H9 (cell line): ENCODE measurements at regions not wholly inside any gene's neighbourhood (a gene's known extent, or its start where the extent isn't known, plus 50 kb on each side); places are given as distances from the start of the nearest gene placed in this dataset.
"Not testable (repeated sequence)": the region's sequence is repeated elsewhere in the genome, so short reads cannot be mapped to it uniquely, and the experiment has no call there.

Experiments used
- DNase-seq: peaks from one replicate; pipeline ENCODE4 v3.0.0-alpha.2; 2017
- H2AFZ ChIP-seq: one replicate; pipeline ENCODE4 v1.6.1; 2013; ENCODE audit warnings: mild to moderate bottlenecking, low read length, control low read depth, moderate library complexity
- H2AK5ac ChIP-seq: 2 replicates; pipeline ENCODE4 v1.6.1; 2013; ENCODE audit warnings: low read length, control low read depth, mixed read lengths; ENCODE audit not compliant: insufficient read length
- H2BK120ac ChIP-seq: one replicate; pipeline ENCODE4 v1.6.1; 2013; ENCODE audit warnings: low read depth, mild to moderate bottlenecking, low read length, control low read depth, inconsistent platforms; ENCODE audit not compliant: poor library complexity, severe bottlenecking
- H2BK12ac ChIP-seq: 2 replicates; pipeline ENCODE4 v1.6.1; 2013; ENCODE audit warnings: low read length, control low read depth, mixed read lengths, low read depth; ENCODE audit not compliant: insufficient read length
- H2BK15ac ChIP-seq: 2 replicates; pipeline ENCODE4 v1.6.1; 2013; ENCODE audit warnings: low read depth, low read length, control low read depth
- H2BK20ac ChIP-seq: one replicate; pipeline ENCODE4 v1.6.1; 2013; ENCODE audit warnings: low read depth, mild to moderate bottlenecking, low read length, control low read depth, inconsistent platforms; ENCODE audit not compliant: poor library complexity, severe bottlenecking
- H2BK5ac ChIP-seq: 2 replicates; pipeline ENCODE4 v1.6.1; 2013; ENCODE audit warnings: low read length, control low read depth, mixed read lengths; ENCODE audit not compliant: insufficient read length
- H3K14ac ChIP-seq: 2 replicates; pipeline ENCODE4 v1.6.1; 2013; ENCODE audit warnings: low read length, control low read depth; ENCODE audit not compliant: insufficient read depth
- H3K18ac ChIP-seq: 2 replicates; pipeline ENCODE4 v1.6.1; 2013; ENCODE audit warnings: low read depth, mild to moderate bottlenecking, mixed read lengths, low read length, control low read depth; ENCODE audit not compliant: insufficient read length
- H3K23ac ChIP-seq: 2 replicates; pipeline ENCODE4 v1.6.1; 2013; ENCODE audit warnings: low read length, control low read depth, mixed read lengths, low read depth; ENCODE audit not compliant: insufficient read length
- H3K23me2 ChIP-seq: 2 replicates; pipeline ENCODE4 v1.6.1; 2013; ENCODE audit warnings: low read depth, mild to moderate bottlenecking, mixed read lengths, low read length, control low read depth; ENCODE audit not compliant: insufficient read length, poor library complexity, severe bottlenecking
- H3K27ac ChIP-seq: 2 replicates; pipeline ENCODE4 v1.5.1; 2013; ENCODE audit warnings: low read length, control low read depth, mixed read lengths, low read depth; ENCODE audit not compliant: insufficient read length
- H3K27me3 ChIP-seq: 2 replicates; pipeline ENCODE4 v1.6.1; 2013; ENCODE audit warnings: low read length, control low read depth, inconsistent platforms; ENCODE audit not compliant: insufficient read depth
- H3K4ac ChIP-seq: 2 replicates; pipeline ENCODE4 v1.6.1; 2013; ENCODE audit warnings: low read depth, mild to moderate bottlenecking, control low read depth, inconsistent platforms, low read length, moderate library complexity
- H3K4me1 ChIP-seq: 2 replicates; pipeline ENCODE4 v1.6.1; 2013; ENCODE audit warnings: low read length, control low read depth, inconsistent platforms; ENCODE audit not compliant: insufficient read depth
- H3K4me2 ChIP-seq: 2 replicates; pipeline ENCODE4 v1.6.1; 2013; ENCODE audit warnings: low read length, control low read depth, mixed read lengths; ENCODE audit not compliant: insufficient read length, insufficient read depth
- H3K56ac ChIP-seq: 2 replicates; pipeline ENCODE4 v1.6.1; 2013; ENCODE audit warnings: low read depth, mild to moderate bottlenecking, mixed read lengths, low read length, control low read depth; ENCODE audit not compliant: insufficient read length
- H3K79me1 ChIP-seq: 2 replicates; pipeline ENCODE4 v1.6.1; 2013; ENCODE audit warnings: low read depth, mild to moderate bottlenecking, moderate library complexity, low read length, control low read depth, inconsistent platforms; ENCODE audit not compliant: insufficient read depth, poor library complexity, severe bottlenecking
- H3K79me2 ChIP-seq: 2 replicates; pipeline ENCODE4 v1.6.1; 2013; ENCODE audit warnings: low read length, control low read depth, inconsistent platforms; ENCODE audit not compliant: insufficient read depth
- H3K9ac ChIP-seq: 2 replicates; pipeline ENCODE4 v1.6.1; 2013; ENCODE audit warnings: low read length, control low read depth, mixed read lengths; ENCODE audit not compliant: insufficient read length; ENCODE audit errors: extremely low read depth
- H3K9me3 ChIP-seq: one replicate; pipeline ENCODE4 v1.6.1; 2013; ENCODE audit warnings: low read depth, low read length, inconsistent platforms; ENCODE audit not compliant: control insufficient read depth
- H3T11ph ChIP-seq: one replicate; pipeline ENCODE4 v1.6.1; 2013; ENCODE audit warnings: mild to moderate bottlenecking, low read length, control low read depth, inconsistent platforms
- H4K20me1 ChIP-seq: one replicate; pipeline ENCODE4 v1.6.1; 2013; ENCODE audit not compliant: control insufficient read depth, insufficient read length, insufficient read depth
- H4K5ac ChIP-seq: 2 replicates; pipeline ENCODE4 v1.6.1; 2013; ENCODE audit warnings: low read depth, mild to moderate bottlenecking, mixed read lengths, low read length, control low read depth; ENCODE audit not compliant: insufficient read length
- H4K8ac ChIP-seq: replicated peaks from 2 replicates; pipeline ENCODE4 v1.6.1; 2013; ENCODE audit warnings: low read length, control low read depth, mixed read lengths, low read depth; ENCODE audit not compliant: insufficient read length
- H4K91ac ChIP-seq: 2 replicates; pipeline ENCODE4 v1.6.1; 2013; ENCODE audit warnings: low read depth, mild to moderate bottlenecking, moderate library complexity, mixed read lengths, low read length, control low read depth; ENCODE audit not compliant: insufficient read length
- H3K27ac Mint-ChIP-seq, 3 experiments: 2 replicates in 2 of 3; 3 replicates in 1 of 3; pipeline ENCODE4 v1.8.0; 2020 to 2021; ENCODE audit warnings: mixed read lengths in 3 of 3, mild to moderate bottlenecking in 1 of 3, moderate library complexity in 1 of 3
- H3K27me3 Mint-ChIP-seq: 2 replicates; pipeline ENCODE4 v1.8.0; 2021; ENCODE audit warnings: low read depth, mild to moderate bottlenecking, moderate library complexity, mixed read lengths
- H3K36me3 Mint-ChIP-seq, 3 experiments: 2 replicates in 2 of 3; 3 replicates in 1 of 3; pipeline ENCODE4 v1.8.0; 2020 to 2021; ENCODE audit warnings: low read depth in 3 of 3, mixed read lengths in 3 of 3; ENCODE audit not compliant: insufficient read depth in 1 of 3
- H3K4me1 Mint-ChIP-seq, 2 experiments: 2 replicates each; pipeline ENCODE4 v1.8.0; 2020; ENCODE audit warnings: mixed read lengths in 2 of 2
- H3K4me3 Mint-ChIP-seq, 2 experiments: 2 replicates in 1 of 2; 3 replicates in 1 of 2; pipeline ENCODE4 v1.8.0; 2020 to 2021; ENCODE audit warnings: mild to moderate bottlenecking in 2 of 2, mixed read lengths in 2 of 2, moderate library complexity in 1 of 2
- H3K9me3 Mint-ChIP-seq, 2 experiments: 2 replicates in 1 of 2; 3 replicates in 1 of 2; pipeline ENCODE4 v1.8.0; 2020; ENCODE audit warnings: mild to moderate bottlenecking in 2 of 2, mixed read lengths in 2 of 2, moderate library complexity in 1 of 2
- WGBS: extraction: QIAGEN DNeasy Blood & Tissue Kit; methylation state at CpG from one replicate; pipeline ENCODE4 v1.1.7; 2013; ENCODE audit warnings: missing lambda C conversion rate, low lambda C conversion rate, mixed read lengths; ENCODE audit not compliant: insufficient read length; ENCODE audit errors: extremely low coverage; 5-methylcytosine and 5-hydroxymethylcytosine counted together

DNA sequence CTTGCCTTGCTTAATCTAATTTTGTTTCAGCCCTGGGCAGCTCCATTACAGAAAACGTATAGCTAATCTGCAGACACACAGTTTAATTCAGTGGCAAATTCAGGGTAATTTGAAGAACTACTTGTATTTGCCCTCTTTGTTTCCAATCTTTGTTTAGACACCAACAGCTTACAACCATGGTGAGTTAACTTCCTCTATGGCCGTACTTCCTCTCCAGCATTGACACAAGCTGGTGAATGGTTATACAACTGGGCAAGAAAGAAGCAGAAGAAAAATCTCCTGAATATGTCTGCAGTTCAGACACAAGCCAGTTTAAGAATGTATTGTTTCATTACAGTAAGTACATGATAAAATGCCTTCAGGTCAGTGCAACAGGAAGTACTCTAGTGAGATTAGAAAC, 51.9 kb upstream of the CSNK1E start:
- H3K14ac ChIP-seq, H3K4me1 Mint-ChIP-seq, H2BK15ac ChIP-seq, H3K79me2 ChIP-seq, H2BK120ac ChIP-seq, H3K27ac Mint-ChIP-seq, H2AFZ ChIP-seq, H3K23ac ChIP-seq, H3K4me3 Mint-ChIP-seq, H3K56ac ChIP-seq, H3T11ph ChIP-seq, H3K4me2 ChIP-seq, H2BK5ac ChIP-seq, H2BK12ac ChIP-seq, H3K27ac ChIP-seq, H4K20me1 ChIP-seq, DNase-seq, H3K18ac ChIP-seq, H3K4me1 ChIP-seq, H3K9me3 ChIP-seq, H2BK20ac ChIP-seq, H3K79me1 ChIP-seq, H3K4ac ChIP-seq, H3K23me2 ChIP-seq, H4K5ac ChIP-seq, H3K9ac ChIP-seq, H3K27me3 Mint-ChIP-seq, H4K8ac ChIP-seq, H4K91ac ChIP-seq, H2AK5ac ChIP-seq, H3K27me3 ChIP-seq: not testable (repeated sequence)
- Mint-ChIP-seq H3K9me3 (peaks cover 18 to 19% of the 10 kb centered on the region in 2 experiments), H3K36me3 (peaks cover 38 to 60% (median 52%) of the 10 kb centered on the region in 3 experiments)
- WGBS: no CpG with 5 or more reads among the region's 2 CpGs
